ENCODE measurements at regions not wholly inside any gene's neighbourhood (a gene's known extent, or its start where the extent isn't known, plus 50 kb on each side); places are given as distances from the start of the nearest gene placed in this dataset.

DNA sequence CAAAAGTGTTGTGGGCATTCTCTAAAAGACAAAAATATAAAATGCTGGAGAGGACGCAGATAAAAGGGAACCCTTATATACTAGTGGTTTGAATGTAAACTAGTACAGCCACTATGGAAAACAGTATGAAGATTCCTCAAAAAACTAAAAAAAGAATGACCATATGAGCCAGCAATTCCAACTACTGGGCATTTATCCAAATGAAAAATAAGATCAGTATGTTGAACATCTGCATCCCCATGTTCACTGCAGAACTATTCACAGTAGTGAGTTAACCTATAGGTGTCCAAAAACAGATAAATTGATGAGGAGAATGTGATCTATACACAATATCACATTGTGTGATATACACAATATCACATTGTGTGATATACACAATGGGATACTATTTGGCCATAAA is 1615.3 kb downstream of the PCDH18 start:
- Histone ChIP-seq H3K27ac (ENCODE audit: low read depth, low read length) (no peak overlapping the region), H3K79me2 (ENCODE audit: insufficient read depth, low read length) (no peaks in the 10 kb centered on the region), H3K4me2 (ENCODE audit: low read length) (no peak overlapping the region), H3K27me3 (ENCODE audit: insufficient read depth, low read length) (no peaks in the 10 kb centered on the region), H3K36me3 (ENCODE audit: control insufficient read depth in 1 of 2, insufficient read depth in 2 of 2, low read length in 2 of 2) (no peaks in the 10 kb centered on the region), H3K9ac (ENCODE audit: low read length) (no peak overlapping the region), H2AFZ (ENCODE audit: low read depth, low read length, poor library complexity, severe bottlenecking) (no peak overlapping the region), H4K20me1 (ENCODE audit: insufficient read depth) (no peaks in the 10 kb centered on the region), H3K4me3 (replicated peaks in 1 of 2; ENCODE audit: low read depth in 1 of 2, low read length in 2 of 2) (no peak overlapping the region), H3K9me3 (ENCODE audit: control insufficient read depth in 1 of 2, insufficient read depth in 1 of 2, low read depth in 1 of 2, low read length in 2 of 2) (no peaks in the 10 kb centered on the region), H3K9me2 (ENCODE audit: insufficient read depth) (no peaks in the 10 kb centered on the region), H3K4me1 (ENCODE audit: control insufficient read depth in 1 of 2, insufficient read depth in 2 of 2, low read length in 2 of 2) (no peaks in the 10 kb centered on the region)
- ATAC-seq (no peak), DNase-seq (ENCODE audit: low read depth, low spot score) (no peak)
- intact Hi-C loops (cut with micrococcal nuclease): no loop called here
- no TSS peak for BruUV-seq (replicated peaks)
- CTCF ChIA-PET: no interaction called here
- POLR2A ChIA-PET: no interaction called here
- TF ChIP-seq SRF (IDR thresholded peaks at IDR 0.05; ENCODE audit: low read depth) (no peak), CBX3 (IDR thresholded peaks at IDR 0.05; ENCODE audit: low read depth) (no peak), JUND (IDR thresholded peaks at IDR 0.05) (no peak), SIN3A (IDR thresholded peaks at IDR 0.05; ENCODE audit: low read depth) (no peak), ZNF274 (IDR thresholded peaks at IDR 0.05; ENCODE audit: low read depth, low read length) (no peak), EZH2 (IDR thresholded peaks at IDR 0.05) (no peak), FOSL1 (IDR thresholded peaks at IDR 0.05; ENCODE audit: low read depth) (no peak), ELF1 (IDR thresholded peaks at IDR 0.05; ENCODE audit: borderline replicate concordance, low read depth) (no peak), CEBPB (IDR thresholded peaks at IDR 0.05; ENCODE audit: low read depth) (no peak), RAD21 (IDR thresholded peaks at IDR 0.05; ENCODE audit: low read depth) (no peak), EGR1 (IDR thresholded peaks at IDR 0.05; ENCODE audit: low read depth) (no peak), POLR2AphosphoS5 (IDR thresholded peaks at IDR 0.05; ENCODE audit: low read depth, low read length) (no peak), YY1 (IDR thresholded peaks at IDR 0.05; ENCODE audit: extremely low read depth, insufficient replicate concordance, low read depth, low read length) (no peak), ZFX (IDR thresholded peaks at IDR 0.05) (no peak)
- TF ChIP-seq, protein P1, sequence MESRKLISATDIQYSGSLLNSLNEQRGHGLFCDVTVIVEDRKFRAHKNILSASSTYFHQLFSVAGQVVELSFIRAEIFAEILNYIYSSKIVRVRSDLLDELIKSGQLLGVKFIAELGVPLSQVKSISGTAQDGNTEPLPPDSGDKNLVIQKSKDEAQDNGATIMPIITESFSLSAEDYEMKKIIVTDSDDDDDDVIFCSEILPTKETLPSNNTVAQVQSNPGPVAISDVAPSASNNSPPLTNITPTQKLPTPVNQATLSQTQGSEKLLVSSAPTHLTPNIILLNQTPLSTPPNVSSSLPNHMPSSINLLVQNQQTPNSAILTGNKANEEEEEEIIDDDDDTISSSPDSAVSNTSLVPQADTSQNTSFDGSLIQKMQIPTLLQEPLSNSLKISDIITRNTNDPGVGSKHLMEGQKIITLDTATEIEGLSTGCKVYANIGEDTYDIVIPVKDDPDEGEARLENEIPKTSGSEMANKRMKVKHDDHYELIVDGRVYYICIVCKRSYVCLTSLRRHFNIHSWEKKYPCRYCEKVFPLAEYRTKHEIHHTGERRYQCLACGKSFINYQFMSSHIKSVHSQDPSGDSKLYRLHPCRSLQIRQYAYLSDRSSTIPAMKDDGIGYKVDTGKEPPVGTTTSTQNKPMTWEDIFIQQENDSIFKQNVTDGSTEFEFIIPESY (IDR thresholded peaks at IDR 0.05; ENCODE audit: extremely low read depth, insufficient replicate concordance, low read length): no peak
- TF ChIP-seq, protein P2, sequence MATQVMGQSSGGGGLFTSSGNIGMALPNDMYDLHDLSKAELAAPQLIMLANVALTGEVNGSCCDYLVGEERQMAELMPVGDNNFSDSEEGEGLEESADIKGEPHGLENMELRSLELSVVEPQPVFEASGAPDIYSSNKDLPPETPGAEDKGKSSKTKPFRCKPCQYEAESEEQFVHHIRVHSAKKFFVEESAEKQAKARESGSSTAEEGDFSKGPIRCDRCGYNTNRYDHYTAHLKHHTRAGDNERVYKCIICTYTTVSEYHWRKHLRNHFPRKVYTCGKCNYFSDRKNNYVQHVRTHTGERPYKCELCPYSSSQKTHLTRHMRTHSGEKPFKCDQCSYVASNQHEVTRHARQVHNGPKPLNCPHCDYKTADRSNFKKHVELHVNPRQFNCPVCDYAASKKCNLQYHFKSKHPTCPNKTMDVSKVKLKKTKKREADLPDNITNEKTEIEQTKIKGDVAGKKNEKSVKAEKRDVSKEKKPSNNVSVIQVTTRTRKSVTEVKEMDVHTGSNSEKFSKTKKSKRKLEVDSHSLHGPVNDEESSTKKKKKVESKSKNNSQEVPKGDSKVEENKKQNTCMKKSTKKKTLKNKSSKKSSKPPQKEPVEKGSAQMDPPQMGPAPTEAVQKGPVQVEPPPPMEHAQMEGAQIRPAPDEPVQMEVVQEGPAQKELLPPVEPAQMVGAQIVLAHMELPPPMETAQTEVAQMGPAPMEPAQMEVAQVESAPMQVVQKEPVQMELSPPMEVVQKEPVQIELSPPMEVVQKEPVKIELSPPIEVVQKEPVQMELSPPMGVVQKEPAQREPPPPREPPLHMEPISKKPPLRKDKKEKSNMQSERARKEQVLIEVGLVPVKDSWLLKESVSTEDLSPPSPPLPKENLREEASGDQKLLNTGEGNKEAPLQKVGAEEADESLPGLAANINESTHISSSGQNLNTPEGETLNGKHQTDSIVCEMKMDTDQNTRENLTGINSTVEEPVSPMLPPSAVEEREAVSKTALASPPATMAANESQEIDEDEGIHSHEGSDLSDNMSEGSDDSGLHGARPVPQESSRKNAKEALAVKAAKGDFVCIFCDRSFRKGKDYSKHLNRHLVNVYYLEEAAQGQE (IDR thresholded peaks at IDR 0.05; ENCODE audit: low read depth): no peak
- TF ChIP-seq, protein P3, sequence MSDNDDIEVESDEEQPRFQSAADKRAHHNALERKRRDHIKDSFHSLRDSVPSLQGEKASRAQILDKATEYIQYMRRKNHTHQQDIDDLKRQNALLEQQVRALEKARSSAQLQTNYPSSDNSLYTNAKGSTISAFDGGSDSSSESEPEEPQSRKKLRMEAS (IDR thresholded peaks at IDR 0.05): no peak
- RAD21 ChIA-PET (ENCODE audit: low non-redundant PET in 1 of 2, low total read pairs in 2 of 2, uncharacterized antibody in 2 of 2, unreplicated experiment in 2 of 2): no interaction called here

Measured in HCT116 (cell line).